Lung (tissue), 11 donors: ENCODE measurements at regions not wholly inside any gene's neighbourhood (a gene's known extent, or its start where the extent isn't known, plus 50 kb on each side); places are given as distances from the start of the nearest gene placed in this dataset.

Experiments
- ATAC-seq: fragments of 200-7000 bp; cut with Tn5 transposase; one replicate; pipeline ENCODE4 v1.9.1; 2020; ENCODE audit warnings: moderate number of reproducible peaks; ENCODE audit not compliant: insufficient read depth, low FRiP score
- DNase-seq, 3 donors: peaks; one replicate each; pipeline ENCODE4 v3.0.0-alpha.2; 2013 to 2017
- H3K27ac ChIP-seq, 2 donors: one replicate each; pipeline ENCODE4 v1.5.1; 2013; ENCODE audit warnings: mild to moderate bottlenecking in 2 of 2, moderate library complexity in 2 of 2, control low read depth in 1 of 2, inconsistent platforms in 1 of 2, low read depth in 1 of 2, low read length in 1 of 2
- H3K27me3 ChIP-seq, 3 donors: one replicate each; pipeline ENCODE4 v1.5.1; 2013; ENCODE audit warnings: low read length in 2 of 3; ENCODE audit not compliant: control insufficient read depth in 3 of 3, insufficient read depth in 3 of 3
- H3K36me3 ChIP-seq, 4 donors: one replicate each; pipeline ENCODE4 v1.5.1; 2013; ENCODE audit warnings: low read length in 4 of 4, mild to moderate bottlenecking in 1 of 4, moderate library complexity in 1 of 4; ENCODE audit not compliant: control insufficient read depth in 4 of 4, insufficient read depth in 4 of 4
- H3K4me1 ChIP-seq, 5 donors: one replicate each; pipeline ENCODE4 v1.5.1; 2013; ENCODE audit warnings: low read length in 5 of 5, mild to moderate bottlenecking in 2 of 5, moderate library complexity in 1 of 5; ENCODE audit not compliant: control insufficient read depth in 5 of 5, insufficient read depth in 5 of 5
- H3K4me3 ChIP-seq: one replicate; pipeline ENCODE4 v1.5.1; 2013; ENCODE audit warnings: mild to moderate bottlenecking, control low read depth, moderate library complexity
- H3K9ac ChIP-seq, 2 donors: one replicate each; pipeline ENCODE4 v1.5.1; 2013; ENCODE audit warnings: low read length in 2 of 2, control low read depth in 1 of 2; ENCODE audit not compliant: insufficient read depth in 1 of 2
- H3K9me3 ChIP-seq, 4 donors: one replicate each; pipeline ENCODE4 v1.5.1; 2013; ENCODE audit warnings: low read length in 3 of 4, mild to moderate bottlenecking in 1 of 4, moderate library complexity in 1 of 4; ENCODE audit not compliant: control insufficient read depth in 4 of 4, insufficient read depth in 3 of 4
- WGBS, 2 donors: extraction: QIAGEN DNeasy Blood & Tissue Kit; methylation state at CpG; one replicate each; pipeline ENCODE4 v1.1.7; 2013; 5-methylcytosine and 5-hydroxymethylcytosine counted together
- TF ChIP-seq, protein P1 (sequence below): IDR thresholded peaks from 2 replicates; pipeline ENCODE4 v1.5.1; 2012; ENCODE audit warnings: mild to moderate bottlenecking; ENCODE audit errors: control extremely low read depth, extremely low read depth
- donor health status: control.
- donor health status: control.
- donor health status: Bipolar disorder and iron deficiency.
- donor health status: healthy.
- donor health status: DM: yes; HTN: yes; CAD: no.

DNA sequence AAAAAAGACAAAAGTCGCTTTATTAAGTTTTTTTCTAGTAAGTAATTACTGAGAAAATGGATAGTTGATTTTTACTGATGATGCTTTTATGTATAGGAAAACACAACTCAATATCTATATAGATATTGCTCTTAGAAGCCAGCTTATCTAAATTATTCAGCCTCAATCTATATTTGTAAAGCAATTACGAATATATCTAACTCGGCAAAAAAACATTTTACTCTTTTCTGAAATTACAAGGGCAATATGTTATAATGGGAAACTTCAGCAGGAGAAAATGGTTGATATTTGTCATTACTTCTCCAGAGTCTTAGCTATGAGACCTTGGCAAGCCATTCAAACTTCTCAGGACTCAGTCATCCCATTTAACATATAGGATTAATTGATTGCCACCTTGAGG is 228.5 kb downstream of the SLC7A11 start:
- Histone ChIP-seq H3K27me3 (no peaks in the 10 kb centered on the region), H3K9ac (no peak overlapping the region), H3K4me1 (peaks cover 0 to 1% (median 0%) of the 10 kb centered on the region in 5 donors), H3K27ac (no peak overlapping the region), H3K36me3 (no peaks in the 10 kb centered on the region), H3K9me3 (peaks cover 0 to 1% (median under 1%) of the 10 kb centered on the region in 4 donors), H3K4me3 (no peak overlapping the region)
- DNase-seq: no peak
- no peak for ATAC-seq
- 70 to 75% methylated on average over 3 of the region's 3 CpGs for WGBS, 2 donors
- TF ChIP-seq, protein P1, sequence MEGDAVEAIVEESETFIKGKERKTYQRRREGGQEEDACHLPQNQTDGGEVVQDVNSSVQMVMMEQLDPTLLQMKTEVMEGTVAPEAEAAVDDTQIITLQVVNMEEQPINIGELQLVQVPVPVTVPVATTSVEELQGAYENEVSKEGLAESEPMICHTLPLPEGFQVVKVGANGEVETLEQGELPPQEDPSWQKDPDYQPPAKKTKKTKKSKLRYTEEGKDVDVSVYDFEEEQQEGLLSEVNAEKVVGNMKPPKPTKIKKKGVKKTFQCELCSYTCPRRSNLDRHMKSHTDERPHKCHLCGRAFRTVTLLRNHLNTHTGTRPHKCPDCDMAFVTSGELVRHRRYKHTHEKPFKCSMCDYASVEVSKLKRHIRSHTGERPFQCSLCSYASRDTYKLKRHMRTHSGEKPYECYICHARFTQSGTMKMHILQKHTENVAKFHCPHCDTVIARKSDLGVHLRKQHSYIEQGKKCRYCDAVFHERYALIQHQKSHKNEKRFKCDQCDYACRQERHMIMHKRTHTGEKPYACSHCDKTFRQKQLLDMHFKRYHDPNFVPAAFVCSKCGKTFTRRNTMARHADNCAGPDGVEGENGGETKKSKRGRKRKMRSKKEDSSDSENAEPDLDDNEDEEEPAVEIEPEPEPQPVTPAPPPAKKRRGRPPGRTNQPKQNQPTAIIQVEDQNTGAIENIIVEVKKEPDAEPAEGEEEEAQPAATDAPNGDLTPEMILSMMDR: no peak

DNA sequence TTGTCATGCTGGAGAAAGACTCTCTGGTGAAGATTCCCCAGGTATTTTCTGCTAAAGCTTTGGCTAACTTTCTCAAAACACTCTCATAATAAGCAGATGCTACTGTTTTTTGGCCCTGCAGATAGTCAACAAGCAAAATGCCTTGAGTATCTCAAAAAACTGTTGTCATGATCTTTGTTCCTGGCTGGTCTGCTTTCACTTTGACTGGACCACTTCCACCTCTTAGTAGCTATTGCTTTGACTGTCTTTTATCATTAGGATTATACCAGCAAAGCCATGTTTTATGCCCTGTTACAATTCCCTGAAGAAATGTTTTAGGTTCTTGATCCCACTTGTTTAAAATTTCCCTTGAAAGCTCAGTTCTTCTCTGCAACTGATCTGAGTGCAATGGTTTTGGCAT is 231.5 kb downstream of the SLC7A11 start:
- no peaks in the 10 kb centered on the region for H3K27me3 ChIP-seq
- peaks cover 0 to 1% (median 0%) of the 10 kb centered on the region in 5 donors for H3K4me1 ChIP-seq
- no peaks in the 10 kb centered on the region for H3K9me3 ChIP-seq
- no peak for DNase-seq
- H3K4me3 ChIP-seq: no peak overlapping the region
- TF ChIP-seq, protein P1: no peak
- no peak overlapping the region for H3K27ac ChIP-seq
- no peak overlapping the region for H3K9ac ChIP-seq
- no peaks in the 10 kb centered on the region for H3K36me3 ChIP-seq
- no peak for ATAC-seq

DNA sequence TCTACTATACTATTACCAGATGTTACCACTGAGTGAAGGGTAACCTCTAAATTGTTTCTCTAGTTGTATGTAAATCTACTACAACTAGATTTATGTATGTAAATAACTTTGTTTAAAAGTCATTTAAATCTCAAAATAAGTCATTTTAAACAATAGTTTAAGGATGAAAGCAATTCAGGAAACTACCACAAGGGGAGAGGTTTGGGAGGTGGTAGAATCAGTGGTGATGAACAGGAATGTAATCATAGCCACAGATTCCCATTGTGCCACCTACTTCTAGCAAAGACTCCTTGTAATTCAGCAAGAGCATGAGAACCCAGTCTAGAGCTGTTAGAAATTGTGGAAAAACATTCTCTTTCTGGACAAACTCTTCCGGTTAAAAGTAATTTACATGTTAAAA is 234.6 kb downstream of the SLC7A11 start:
- Histone ChIP-seq H3K4me3 (no peak overlapping the region), H3K36me3 (no peaks in the 10 kb centered on the region), H3K9me3 (no peaks in the 10 kb centered on the region), H3K27ac (no peak overlapping the region), H3K9ac (no peak overlapping the region), H3K27me3 (no peaks in the 10 kb centered on the region), H3K4me1 (peaks cover 0 to 1% (median 0%) of the 10 kb centered on the region in 5 donors)
- DNase-seq (no peak), ATAC-seq (no peak)
- WGBS, 2 donors: 95 to 96% methylated on average over 1 of the region's 1 CpG
- TF ChIP-seq, protein P1: no peak

DNA sequence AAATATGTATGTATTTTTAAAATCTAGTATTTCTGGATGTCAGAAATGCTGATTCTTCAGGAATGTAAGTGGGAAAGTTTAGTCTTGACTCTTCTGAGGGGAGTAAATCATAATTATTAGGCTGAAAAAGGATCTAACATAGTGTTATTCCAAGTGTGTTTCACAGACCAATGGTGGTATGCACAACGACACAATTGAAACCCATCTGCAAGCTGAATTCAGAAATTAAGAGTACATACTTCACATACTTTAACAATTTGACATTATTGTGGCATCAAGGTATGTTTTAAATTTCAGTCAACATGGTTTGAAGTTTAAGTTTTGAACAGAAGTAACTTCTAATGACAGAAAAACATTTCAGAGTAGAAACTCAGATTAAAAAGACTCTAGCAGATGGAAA is 236.7 kb downstream of the SLC7A11 start:
- H3K27ac ChIP-seq: no peak overlapping the region
- H3K9ac ChIP-seq: no peak overlapping the region
- TF ChIP-seq, protein P1: no peak
- WGBS, 2 donors: 62 to 87% methylated on average over 1 of the region's 1 CpG
- H3K36me3 ChIP-seq: no peaks in the 10 kb centered on the region
- DNase-seq (no peak), ATAC-seq (no peak)
- no peaks in the 10 kb centered on the region for H3K27me3 ChIP-seq
- no peaks in the 10 kb centered on the region for H3K9me3 ChIP-seq
- H3K4me1 ChIP-seq: peaks cover 0 to 1% (median 0%) of the 10 kb centered on the region in 5 donors
- no peak overlapping the region for H3K4me3 ChIP-seq
